IMR-90 (cell line): ENCODE measurements at regions not wholly inside any gene's neighbourhood (a gene's known extent, or its start where the extent isn't known, plus 50 kb on each side); places are given as distances from the start of the nearest gene placed in this dataset.

Experiments
- ATAC-seq: fragments of 200-7000 bp; cut with Tn5 transposase; 2 replicates; pipeline ENCODE4 v1.9.1; 2020; ENCODE audit warnings: low read depth, mild to moderate bottlenecking, moderate library complexity
- BruUV-seq: library from RNA; stranded (reverse); fragments of 400-500 nt; replicated peaks from 2 replicates; lab custom pipeline; 2021; lab: Mats Ljungman, UMichigan
- CTCF ChIA-PET: fragments of 300-600 bp; formaldehyde crosslinking; extraction: SDS; loops from one replicate; lab custom pipeline; 2021; ENCODE audit warnings: antibody characterized with exemption; lab: Yijun Ruan, JAX
- POLR2A ChIA-PET: fragments of 300-600 bp; sonication (Branson Sonifier 250); formaldehyde crosslinking; loops from one replicate; lab custom pipeline; 2022; ENCODE audit warnings: antibody characterized with exemption; ENCODE audit not compliant: unreplicated experiment; lab: Charles Lee
- DNase-seq: peaks from one replicate; pipeline ENCODE4 v3.0.0; 2013
- H2AFZ ChIP-seq: replicated peaks from 2 replicates; pipeline ENCODE3; 2013; ENCODE audit warnings: low read length, mild to moderate bottlenecking; ENCODE audit not compliant: poor library complexity
- H2AK5ac ChIP-seq: 2 replicates; pipeline ENCODE4 v1.6.1; 2013; ENCODE audit warnings: low read depth, low read length, inconsistent platforms
- H2AK9ac ChIP-seq: replicated peaks from 2 replicates; pipeline ENCODE3; 2013; ENCODE audit warnings: mild to moderate bottlenecking, low read depth, low read length, moderate library complexity; ENCODE audit not compliant: poor library complexity
- H2BK120ac ChIP-seq: 2 replicates; pipeline ENCODE4 v1.6.1; 2013; ENCODE audit warnings: low read depth, low read length, inconsistent platforms
- H2BK15ac ChIP-seq: 3 replicates; pipeline ENCODE4 v1.6.1; 2013; ENCODE audit warnings: low read depth, low read length, inconsistent platforms
- H2BK20ac ChIP-seq: 2 replicates; pipeline ENCODE4 v1.6.1; 2013; ENCODE audit warnings: low read depth, mild to moderate bottlenecking, inconsistent platforms, low read length, moderate library complexity
- H2BK5ac ChIP-seq: 2 replicates; pipeline ENCODE4 v1.6.1; 2013; ENCODE audit warnings: mild to moderate bottlenecking, low read depth, low read length, inconsistent platforms; ENCODE audit not compliant: poor library complexity, severe bottlenecking
- H3K14ac ChIP-seq: replicated peaks from 2 replicates; pipeline ENCODE4 v1.6.1; 2013; ENCODE audit warnings: low read depth, low read length, inconsistent platforms
- H3K18ac ChIP-seq: 2 replicates; pipeline ENCODE4 v1.6.1; 2013; ENCODE audit warnings: low read depth, low read length, control low read depth
- H3K23ac ChIP-seq: 2 replicates; pipeline ENCODE4 v1.6.1; 2013; ENCODE audit warnings: low read depth, low read length, inconsistent platforms
- H3K27ac ChIP-seq: 2 replicates; pipeline ENCODE4 v1.5.1; 2013; ENCODE audit warnings: mild to moderate bottlenecking, control low read depth, low read length; ENCODE audit not compliant: insufficient read depth
- H3K27me3 ChIP-seq: 2 replicates; pipeline ENCODE4 v1.6.1; 2013; ENCODE audit warnings: low read length; ENCODE audit not compliant: control insufficient read depth, insufficient read depth
- H3K36me3 ChIP-seq: 2 replicates; pipeline ENCODE4 v1.6.1; 2013; ENCODE audit warnings: low read length, mixed read lengths; ENCODE audit not compliant: control insufficient read depth, insufficient read depth
- H3K4ac ChIP-seq: 2 replicates; pipeline ENCODE4 v1.6.1; 2013; ENCODE audit warnings: low read depth, low read length, inconsistent platforms
- H3K4me1 ChIP-seq: 2 replicates; pipeline ENCODE4 v1.6.1; 2013; ENCODE audit warnings: low read length, mixed read lengths; ENCODE audit not compliant: control insufficient read depth, insufficient read depth
- H3K4me2 ChIP-seq: 2 replicates; pipeline ENCODE4 v1.6.1; 2013; ENCODE audit warnings: low read depth, mild to moderate bottlenecking, control low read depth, low read length, moderate library complexity
- H3K4me3 ChIP-seq: 2 replicates; pipeline ENCODE4 v1.5.1; 2013; ENCODE audit warnings: low read depth, mild to moderate bottlenecking, control low read depth, low read length, moderate library complexity; ENCODE audit not compliant: insufficient read depth
- H3K56ac ChIP-seq: 2 replicates; pipeline ENCODE4 v1.6.1; 2013; ENCODE audit warnings: low read length, inconsistent platforms; ENCODE audit not compliant: insufficient read depth; ENCODE audit errors: extremely low read depth
- H3K79me1 ChIP-seq, 2 experiments: 2 replicates each; pipeline ENCODE4 v1.6.1; 2013; ENCODE audit warnings: low read length in 2 of 2, inconsistent platforms in 1 of 2, low read depth in 1 of 2
- H3K9ac ChIP-seq: 2 replicates; pipeline ENCODE4 v1.6.1; 2013; ENCODE audit warnings: low read depth, low read length, control low read depth
- H3K9me1 ChIP-seq: 2 replicates; pipeline ENCODE4 v1.6.1; 2013; ENCODE audit warnings: low read length, inconsistent platforms; ENCODE audit not compliant: insufficient read depth
- H3K9me3 ChIP-seq: 2 replicates; pipeline ENCODE4 v1.6.1; 2013; ENCODE audit warnings: low read length; ENCODE audit not compliant: control insufficient read depth, insufficient read depth
- H4K20me1 ChIP-seq: 2 replicates; pipeline ENCODE4 v1.6.1; 2013; ENCODE audit warnings: low read length, inconsistent platforms; ENCODE audit not compliant: insufficient read depth
- H4K5ac ChIP-seq: 2 replicates; pipeline ENCODE4 v1.6.1; 2013; ENCODE audit warnings: mild to moderate bottlenecking, low read depth, low read length, control low read depth
- H4K8ac ChIP-seq, 2 experiments: 2 replicates each; pipeline ENCODE4 v1.6.1; 2013; ENCODE audit warnings: low read depth in 2 of 2, low read length in 2 of 2, control low read depth in 1 of 2, inconsistent platforms in 1 of 2
- H4K91ac ChIP-seq: 2 replicates; pipeline ENCODE4 v1.6.1; 2013; ENCODE audit warnings: low read depth, low read length, inconsistent platforms; ENCODE audit not compliant: insufficient read depth
- BHLHE40 ChIP-seq: fragments of 150-350 bp; IDR thresholded peaks from 2 replicates; pipeline ENCODE4 v1.6.1; 2016; ENCODE audit warnings: mild to moderate bottlenecking, low read depth, low read length
- CEBPB ChIP-seq: IDR thresholded peaks from 2 replicates; pipeline ENCODE4 v1.6.1; 2012; ENCODE audit warnings: low read depth, low read length, improper control_type of control experiment
- CHD1 ChIP-seq: IDR thresholded peaks from 2 replicates; pipeline ENCODE4 v1.6.1; 2012; ENCODE audit warnings: low read depth, low read length, improper control_type of control experiment
- CTCF ChIP-seq: conservative IDR thresholded peaks from 2 replicates; pipeline ENCODE4 v1.5.1; 2012; ENCODE audit warnings: mild to moderate bottlenecking, low read depth, low read length, improper control_type of control experiment
- ELK1 ChIP-seq: fragments of 150-350 bp; IDR thresholded peaks from 2 replicates; pipeline ENCODE4 v1.6.1; 2016; ENCODE audit warnings: low read depth, mild to moderate bottlenecking, low read length, moderate library complexity, borderline replicate concordance
- FOS ChIP-seq: fragments of 150-350 bp; IDR thresholded peaks from 2 replicates; pipeline ENCODE4 v1.6.1; 2016; ENCODE audit warnings: low read depth, low read length
- MAFK ChIP-seq: IDR thresholded peaks from 2 replicates; pipeline ENCODE4 v1.6.1; 2012; ENCODE audit warnings: low read depth, low read length, improper control_type of control experiment
- MXI1 ChIP-seq: IDR thresholded peaks from 2 replicates; pipeline ENCODE4 v1.6.1; 2012; ENCODE audit warnings: low read depth, mild to moderate bottlenecking, low read length, moderate library complexity, borderline replicate concordance
- NFE2L2 ChIP-seq: fragments of 150-350 bp; IDR thresholded peaks from 2 replicates; pipeline ENCODE4 v1.6.1; 2016; ENCODE audit warnings: low read depth, mild to moderate bottlenecking, low read length
- POLR2A ChIP-seq: IDR thresholded peaks from 2 replicates; pipeline ENCODE4 v1.6.1; 2012; ENCODE audit warnings: mild to moderate bottlenecking, low read depth, low read length
- RAD21 ChIP-seq: IDR thresholded peaks from 2 replicates; pipeline ENCODE4 v1.6.1; 2012; ENCODE audit warnings: low read length, improper control_type of control experiment
- RCOR1 ChIP-seq: IDR thresholded peaks from 2 replicates; pipeline ENCODE4 v1.6.1; 2012; ENCODE audit warnings: mild to moderate bottlenecking, low read length, improper control_type of control experiment; ENCODE audit not compliant: insufficient replicate concordance
- RFX5 ChIP-seq: IDR thresholded peaks from 2 replicates; pipeline ENCODE4 v1.8.0; 2012; ENCODE audit warnings: low read depth, mild to moderate bottlenecking, low read length, moderate library complexity
- USF2 ChIP-seq: fragments of 150-350 bp; IDR thresholded peaks from 2 replicates; pipeline ENCODE4 v1.6.1; 2017; ENCODE audit warnings: mild to moderate bottlenecking, antibody characterized with exemption, low read length, low read depth
- WGBS, 2 experiments: methylation state at CpG; one replicate each; pipeline versions ENCODE4 v1.1.5 to v1.1.7; 2013; ENCODE audit warnings: missing lambda C conversion rate in 2 of 2; ENCODE audit not compliant: insufficient read length in 1 of 2; ENCODE audit errors: extremely low coverage in 2 of 2; 5-methylcytosine and 5-hydroxymethylcytosine counted together
- dilution Hi-C: fragments of 300-500 bp; cut with HindIII; formaldehyde crosslinking; loops from one replicate; pipeline ENCODE4 v1.14.3; 2018; ENCODE audit warnings: low sequenced_read_pairs; ENCODE audit not compliant: unreplicated experiment
- in situ Hi-C: fragments of 300-500 bp; cut with MboI; formaldehyde crosslinking; loops from 3 replicates; pipeline ENCODE4 v1.14.3; 2019; ENCODE audit warnings: low sequenced_read_pairs, inconsistent platforms, mixed read lengths
- intact Hi-C: fragments of 100-400 bp; cut with micrococcal nuclease; formaldehyde crosslinking; loops from 2 replicates; pipeline ENCODE4 v1.10.0; 2022

GRCh38 chr22:19580291-19580890 is 56.2 kb upstream of the CLDN5 start:
- WGBS, 2 experiments: 65 to 100% methylated on average over 2 of the region's 5 CpGs
- Histone ChIP-seq H2BK120ac (no peak overlapping the region), H4K91ac (no peak overlapping the region), H3K4me2 (no peak overlapping the region), H3K9me3 (no peaks in the 10 kb centered on the region), H3K14ac (no peak overlapping the region), H2BK5ac (no peak overlapping the region), H3K27me3 (no peaks in the 10 kb centered on the region; the same call in 1 of the 2 replicates), H2AK9ac (no peak overlapping the region), H4K20me1 (no peaks in the 10 kb centered on the region), H4K5ac (no peak overlapping the region), H3K9me1 (no peaks in the 10 kb centered on the region; the same call in 1 of the 2 replicates), H3K56ac (no peak overlapping the region), H3K4me3 (no peak overlapping the region), H3K27ac (no peak overlapping the region), H4K8ac (no peak overlapping the region), H3K18ac (no peak overlapping the region), H3K4me1 (peaks cover 10% of the 10 kb centered on the region), H3K9ac (no peak overlapping the region), H2AK5ac (no peak overlapping the region), H3K79me1 (no peaks in the 10 kb centered on the region), H2BK20ac (no peak overlapping the region), H2BK15ac (no peak overlapping the region), H3K23ac (no peak overlapping the region), H3K4ac (no peak overlapping the region), H2AFZ (no peak overlapping the region), H3K36me3 (no peaks in the 10 kb centered on the region)
- BruUV-seq: no TSS peak
- POLR2A ChIA-PET: no interaction called here
- DNase-seq: no peak
- in situ Hi-C loops: no loop called here
- ATAC-seq: no peak
- CTCF ChIA-PET: interaction anchor here (0.7 kb wide), 1 partner anchor 11 kb away, joined by 4 read pairs; no protein-coding TSS in a partner anchor
- TF ChIP-seq CEBPB (no peak), USF2 (no peak), MAFK (no peak), BHLHE40 (no peak), POLR2A (no peak), MXI1 (no peak), CTCF (no peak), CHD1 (no peak), FOS (no peak), RAD21 (no peak), RFX5 (no peak), RCOR1 (no peak), ELK1 (no peak), NFE2L2 (no peak)
- dilution Hi-C loops: no loop called here
- intact Hi-C loops: no loop called here
